IPS-15b (cell line): ENCODE measurements at regions not wholly inside any gene's neighbourhood (a gene's known extent, or its start where the extent isn't known, plus 50 kb on each side); places are given as distances from the start of the nearest gene placed in this dataset.

Experiments used
- H3K27me3 ChIP-seq: one replicate; pipeline ENCODE4 v1.6.1; 2013; ENCODE audit warnings: low read length; ENCODE audit not compliant: control insufficient read depth, insufficient read depth
- H3K36me3 ChIP-seq: one replicate; pipeline ENCODE4 v1.6.1; 2013; ENCODE audit warnings: low read length; ENCODE audit not compliant: control insufficient read depth, insufficient read depth
- H3K4me1 ChIP-seq: one replicate; pipeline ENCODE4 v1.6.1; 2013; ENCODE audit warnings: mild to moderate bottlenecking, low read length; ENCODE audit not compliant: control insufficient read depth, insufficient read depth
- H3K4me3 ChIP-seq: one replicate; pipeline ENCODE4 v1.5.1; 2013; ENCODE audit warnings: low read depth, low read length
- H3K9ac ChIP-seq: one replicate; pipeline ENCODE4 v1.6.1; 2013; ENCODE audit warnings: low read depth, mild to moderate bottlenecking, low read length
- H3K9me3 ChIP-seq: one replicate; pipeline ENCODE4 v1.6.1; 2013; ENCODE audit warnings: mild to moderate bottlenecking, low read length; ENCODE audit not compliant: control insufficient read depth, insufficient read depth

DNA sequence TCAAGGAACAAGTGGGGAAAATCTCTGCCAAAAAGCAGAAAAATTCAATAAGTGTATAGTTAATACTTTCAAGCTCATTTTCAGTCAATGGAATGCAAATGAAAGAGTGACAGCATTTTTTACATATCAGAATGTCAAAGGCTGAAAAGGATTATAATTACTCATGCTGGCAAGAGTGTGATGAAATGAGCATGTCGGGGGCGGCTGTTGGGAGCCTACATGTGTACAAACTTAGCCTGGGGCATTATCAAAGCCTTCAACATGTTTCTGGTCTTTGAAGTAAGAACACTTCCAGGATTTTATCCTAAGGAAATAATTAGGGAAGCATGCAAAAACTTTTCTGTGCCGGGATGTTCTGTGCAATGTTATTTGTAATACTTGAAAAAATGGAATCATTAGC is 221.7 kb upstream of the LYZL1 start:
- no peak overlapping the region for H3K4me3 ChIP-seq
- peaks cover 11% of the 10 kb centered on the region for H3K4me1 ChIP-seq
- no peaks in the 10 kb centered on the region for H3K9me3 ChIP-seq
- no peaks in the 10 kb centered on the region for H3K27me3 ChIP-seq
- H3K36me3 ChIP-seq: no peaks in the 10 kb centered on the region
- no peak overlapping the region for H3K9ac ChIP-seq

DNA sequence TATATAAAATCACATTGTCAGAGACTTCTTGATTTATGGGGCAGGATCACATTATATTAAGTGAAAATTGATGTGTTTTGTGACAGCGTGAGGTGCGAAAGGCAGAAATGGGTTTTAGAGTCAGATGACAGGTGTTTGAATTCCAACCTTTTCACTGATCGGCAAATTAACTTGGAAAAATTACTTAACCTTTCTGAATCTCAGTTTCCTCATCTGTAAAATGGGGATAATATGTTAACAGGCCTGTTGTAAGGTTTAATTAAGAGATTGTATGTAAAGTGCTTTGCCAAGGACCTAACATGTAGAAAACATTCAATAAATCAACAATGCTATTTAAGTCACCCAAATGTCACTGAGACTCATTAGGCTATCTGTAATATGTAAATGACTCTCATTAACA is 221.2 kb upstream of the LYZL1 start:
- H3K36me3 ChIP-seq: no peaks in the 10 kb centered on the region
- no peak overlapping the region for H3K4me3 ChIP-seq
- peaks cover 11% of the 10 kb centered on the region for H3K4me1 ChIP-seq

DNA sequence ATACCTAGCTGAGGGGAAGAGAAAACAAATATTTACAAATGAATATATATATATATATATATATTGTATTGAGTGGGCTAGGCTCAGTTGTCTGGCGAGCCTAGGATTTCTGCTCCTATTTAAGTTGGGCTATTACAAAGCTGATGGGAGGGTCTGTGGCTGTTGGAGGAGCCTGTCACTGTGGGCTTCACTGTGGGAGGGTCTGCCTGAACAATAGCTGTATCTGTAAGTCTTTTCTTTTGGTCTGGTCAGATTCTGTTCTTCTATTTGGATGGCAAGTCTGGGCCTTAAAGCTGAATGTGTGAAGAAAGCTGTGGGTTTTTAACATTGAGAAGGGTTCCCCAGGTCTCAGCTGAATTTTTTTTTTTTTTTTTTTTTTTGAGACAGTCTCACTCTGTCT is 220.6 kb upstream of the LYZL1 start:
- Histone ChIP-seq H3K9ac (no peak overlapping the region), H3K4me3 (no peak overlapping the region), H3K4me1 (peaks cover 11% of the 10 kb centered on the region), H3K36me3 (no peaks in the 10 kb centered on the region), H3K9me3 (no peaks in the 10 kb centered on the region), H3K27me3 (no peaks in the 10 kb centered on the region)

More for the DNA sequence above, 221.2 kb upstream of the LYZL1 start:
- H3K9me3 ChIP-seq: no peaks in the 10 kb centered on the region
- no peak overlapping the region for H3K9ac ChIP-seq
- H3K27me3 ChIP-seq: no peaks in the 10 kb centered on the region

DNA sequence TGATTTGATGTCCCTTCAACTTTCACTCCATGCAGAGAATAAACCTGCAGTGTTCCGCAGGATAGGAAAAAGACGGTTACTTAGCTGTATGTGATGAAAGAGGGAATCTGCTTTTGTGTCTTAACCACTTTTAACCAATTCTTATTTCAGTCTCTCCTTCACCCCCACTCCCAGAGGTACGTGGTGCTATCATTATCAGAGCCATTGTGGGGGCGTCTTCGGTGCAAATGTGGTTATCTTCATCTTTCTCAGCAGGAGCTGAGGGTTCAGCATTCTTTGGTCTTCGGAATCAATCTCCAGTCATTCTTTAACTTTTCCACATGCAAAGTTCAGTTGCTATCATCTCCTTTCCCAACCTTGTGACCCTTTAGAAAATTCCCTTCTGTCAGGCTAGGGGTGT is 219.9 kb upstream of the LYZL1 start:
- Histone ChIP-seq H3K9me3 (no peaks in the 10 kb centered on the region), H3K9ac (no peak overlapping the region), H3K4me1 (peaks cover 11% of the 10 kb centered on the region), H3K27me3 (no peaks in the 10 kb centered on the region), H3K4me3 (no peak overlapping the region), H3K36me3 (no peaks in the 10 kb centered on the region)

DNA sequence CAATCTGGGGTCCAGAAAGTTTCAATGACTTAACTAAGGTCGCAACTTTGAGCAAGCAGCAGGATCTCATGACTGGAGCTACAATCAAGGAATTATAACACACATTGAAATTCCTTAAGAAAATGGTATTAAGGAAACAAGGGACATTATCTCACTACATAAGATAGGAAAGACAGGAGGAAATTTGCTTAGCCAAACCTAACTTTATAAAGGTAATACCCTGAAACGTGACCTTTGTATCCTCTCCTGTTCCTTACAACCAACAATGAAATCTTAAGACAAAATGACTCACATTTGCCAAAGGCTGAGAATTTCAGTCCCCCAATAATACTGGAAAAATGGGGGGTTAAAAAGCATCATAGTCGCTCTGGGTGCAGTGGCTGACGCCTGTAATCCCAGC is 218.9 kb upstream of the LYZL1 start:
- Histone ChIP-seq H3K4me1 (peaks cover 11% of the 10 kb centered on the region), H3K4me3 (no peak overlapping the region), H3K9ac (no peak overlapping the region), H3K36me3 (no peaks in the 10 kb centered on the region), H3K27me3 (no peaks in the 10 kb centered on the region), H3K9me3 (no peaks in the 10 kb centered on the region)

DNA sequence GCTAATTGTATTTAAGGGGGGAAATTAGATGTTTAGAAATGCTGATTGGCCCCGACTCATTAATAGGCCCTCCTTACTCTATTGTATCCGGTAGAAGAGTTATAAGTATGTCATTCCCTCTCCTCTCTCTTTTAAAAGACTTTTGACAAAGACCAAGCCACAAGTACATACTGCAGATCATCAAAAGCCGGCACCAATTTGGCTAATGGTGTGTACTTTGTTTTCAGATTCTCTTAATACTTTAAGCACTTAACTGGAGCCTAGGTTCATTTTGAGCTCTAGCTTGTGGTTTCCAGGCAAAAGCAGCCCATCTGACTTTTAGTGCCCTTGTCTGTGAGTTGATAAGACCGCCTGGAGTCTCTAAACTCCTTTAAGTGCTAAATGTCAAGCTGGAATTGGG is 210.0 kb upstream of the LYZL1 start:
- Histone ChIP-seq H3K4me3 (no peak overlapping the region), H3K4me1 (peaks cover 6% of the 10 kb centered on the region), H3K27me3 (no peaks in the 10 kb centered on the region), H3K9me3 (no peaks in the 10 kb centered on the region), H3K9ac (no peak overlapping the region), H3K36me3 (no peaks in the 10 kb centered on the region)

DNA sequence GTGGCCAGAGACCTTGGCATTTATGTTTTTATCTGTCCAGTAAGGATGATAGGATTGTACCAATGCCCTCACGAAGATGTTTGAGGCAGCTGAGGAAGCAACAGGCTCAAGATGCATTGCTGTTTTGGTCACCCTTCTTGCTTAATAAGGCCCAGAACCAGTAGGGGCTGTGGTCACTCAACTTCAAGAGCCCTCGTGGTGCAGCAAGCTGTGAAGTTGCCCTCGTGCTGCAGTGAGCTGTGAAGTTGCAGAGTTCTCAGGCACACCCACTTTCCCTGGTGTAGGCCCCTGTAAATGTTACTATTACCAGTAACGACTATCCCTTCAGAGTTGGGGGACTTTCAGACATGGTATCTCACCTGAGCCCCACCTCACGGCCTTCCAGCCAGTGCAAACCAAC is 207.6 kb upstream of the LYZL1 start:
- Histone ChIP-seq H3K27me3 (no peaks in the 10 kb centered on the region), H3K36me3 (no peaks in the 10 kb centered on the region), H3K9me3 (no peaks in the 10 kb centered on the region), H3K4me1 (peaks cover 6% of the 10 kb centered on the region), H3K9ac (no peak overlapping the region), H3K4me3 (no peak overlapping the region)

DNA sequence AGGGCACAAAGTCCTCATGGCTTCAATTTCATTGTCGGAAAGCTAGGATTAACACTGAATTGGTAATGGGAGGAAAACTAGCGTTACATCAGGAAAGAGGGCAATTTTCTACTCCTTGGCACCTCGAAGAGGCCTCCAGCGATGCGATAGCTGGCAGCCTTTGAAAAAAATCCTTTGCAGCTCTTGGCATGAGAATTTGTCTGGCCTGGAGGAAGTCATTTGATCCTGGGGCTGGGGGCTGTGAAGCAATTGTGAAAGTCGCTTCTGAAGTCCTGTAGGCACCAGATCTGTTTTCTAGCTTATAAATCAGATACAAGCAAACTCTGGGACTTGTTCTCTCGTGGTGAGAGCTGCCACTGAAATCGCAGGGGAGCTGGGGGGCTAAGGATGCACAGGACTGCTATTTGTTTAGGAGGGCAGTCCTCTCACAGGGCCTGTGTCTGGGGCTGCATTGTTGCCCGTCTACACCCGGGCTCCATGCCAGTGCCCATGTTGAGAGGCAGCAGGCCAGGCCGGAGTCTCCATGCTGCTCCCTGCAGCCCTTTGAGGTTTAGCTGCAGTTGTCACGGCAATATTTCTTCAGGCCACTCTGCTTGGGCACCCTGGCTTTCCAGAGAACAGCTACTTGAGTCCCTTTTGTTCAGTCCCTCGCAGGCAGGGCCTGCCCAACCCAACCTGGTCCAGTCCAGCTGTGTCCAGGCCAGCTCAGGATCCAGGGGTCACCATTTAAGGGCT is 206.8 kb upstream of the LYZL1 start:
- Histone ChIP-seq H3K4me3 (no peak overlapping the region), H3K36me3 (no peaks in the 10 kb centered on the region), H3K9ac (no peak overlapping the region), H3K27me3 (no peaks in the 10 kb centered on the region), H3K9me3 (no peaks in the 10 kb centered on the region), H3K4me1 (peaks cover 6% of the 10 kb centered on the region)

DNA sequence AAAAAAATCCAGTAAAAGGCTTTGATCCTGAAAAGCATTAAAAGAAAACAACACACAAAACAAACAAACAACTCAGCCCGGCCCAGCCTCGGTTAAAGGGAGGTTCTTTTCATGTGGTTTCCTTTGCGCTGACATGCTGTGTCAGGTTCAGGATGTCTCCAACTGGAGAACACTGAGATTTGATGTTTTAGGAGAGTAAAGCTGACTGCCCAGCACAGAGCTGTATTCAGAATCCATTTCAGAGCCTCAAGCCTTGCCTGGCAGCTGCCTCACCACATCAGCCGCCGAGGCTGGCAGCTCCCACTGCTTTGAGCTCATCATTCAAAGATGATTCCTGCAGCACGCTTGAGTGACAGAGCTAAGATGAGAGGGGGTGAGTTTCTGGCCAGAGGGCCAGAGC is 205.8 kb upstream of the LYZL1 start:
- Histone ChIP-seq H3K36me3 (no peaks in the 10 kb centered on the region), H3K9ac (no peak overlapping the region), H3K4me3 (no peak overlapping the region), H3K4me1 (peaks cover 6% of the 10 kb centered on the region), H3K9me3 (no peaks in the 10 kb centered on the region), H3K27me3 (no peaks in the 10 kb centered on the region)

DNA sequence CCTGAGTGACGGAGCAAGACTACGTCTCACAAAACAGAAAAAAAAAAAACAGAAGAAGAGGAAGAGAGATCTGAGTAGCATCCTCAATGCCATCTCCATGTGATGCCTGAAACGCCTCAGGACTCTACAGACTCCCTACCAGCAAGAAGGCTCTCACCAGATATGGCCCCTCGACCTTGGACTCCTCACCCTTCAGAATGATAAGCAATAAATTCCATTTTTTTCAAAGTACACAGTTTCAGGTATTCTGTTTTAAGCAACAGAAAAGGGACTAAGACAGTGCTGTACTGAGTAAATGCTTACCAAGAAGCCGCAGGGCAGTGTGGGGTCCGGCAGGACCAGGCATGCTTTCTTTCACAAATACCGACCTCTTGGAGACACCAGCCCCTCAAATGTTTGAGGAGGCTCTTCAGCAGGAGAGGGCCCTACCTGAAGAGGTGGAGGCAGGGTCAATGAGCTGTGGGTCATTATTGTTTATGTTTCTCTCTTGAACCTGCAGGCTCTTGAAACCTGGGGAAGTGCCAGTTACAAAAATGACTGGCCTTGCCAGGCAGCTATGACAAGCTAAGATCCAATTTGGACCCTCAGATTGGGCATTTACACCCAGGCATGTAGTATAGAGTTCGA is 204.1 kb upstream of the LYZL1 start:
- Histone ChIP-seq H3K36me3 (no peaks in the 10 kb centered on the region), H3K9me3 (no peaks in the 10 kb centered on the region), H3K4me3 (no peak overlapping the region), H3K4me1 (no peaks in the 10 kb centered on the region), H3K9ac (no peak overlapping the region), H3K27me3 (no peaks in the 10 kb centered on the region)

DNA sequence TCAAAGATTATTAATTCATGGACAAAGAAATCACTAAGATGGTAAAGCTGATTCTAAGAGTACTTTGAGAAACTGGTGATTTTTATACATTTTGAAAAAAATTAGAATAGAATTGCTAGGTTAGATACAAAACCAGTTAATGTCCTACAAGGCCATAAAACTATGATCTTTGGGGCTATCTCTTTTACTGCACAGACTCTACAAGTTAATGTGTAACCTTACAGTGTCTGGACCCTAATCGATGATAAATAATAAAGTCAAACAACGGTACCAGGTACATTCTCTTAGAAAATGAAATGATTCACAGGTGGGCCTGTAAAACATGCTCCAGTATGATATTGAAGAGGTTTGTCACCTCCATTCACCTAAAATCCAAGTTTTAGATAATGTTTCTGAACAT is 199.8 kb upstream of the LYZL1 start:
- H3K4me3 ChIP-seq: no peak overlapping the region
- H3K9me3 ChIP-seq: no peaks in the 10 kb centered on the region
- no peaks in the 10 kb centered on the region for H3K36me3 ChIP-seq
- no peaks in the 10 kb centered on the region for H3K4me1 ChIP-seq
- H3K9ac ChIP-seq: no peak overlapping the region
- H3K27me3 ChIP-seq: no peaks in the 10 kb centered on the region

DNA sequence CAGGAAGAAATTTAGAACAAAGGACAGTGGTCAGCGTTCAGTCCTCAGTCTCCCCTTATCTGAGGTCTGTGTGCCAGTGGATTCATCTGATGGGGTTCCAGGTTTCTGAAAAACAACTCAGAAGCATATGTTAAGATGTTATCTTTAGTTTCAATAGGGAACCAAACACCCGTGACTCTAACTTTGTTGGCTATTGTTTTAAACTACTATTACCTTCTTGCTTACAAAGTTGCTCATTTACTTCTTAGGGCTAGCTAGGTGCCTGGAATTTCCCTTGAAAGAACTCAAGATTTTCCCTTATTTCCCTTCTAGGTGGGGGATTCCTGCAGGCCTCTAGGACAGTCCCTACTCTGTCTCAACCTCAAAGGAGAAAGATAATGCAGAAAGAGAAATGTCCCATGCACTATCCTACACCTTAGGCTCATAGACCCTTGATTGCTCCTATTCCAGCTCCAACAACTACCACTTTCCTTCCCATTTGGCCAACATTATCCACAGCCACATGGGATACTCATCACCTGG is 192.5 kb upstream of the LYZL1 start:
- H3K4me3 ChIP-seq: no peak overlapping the region
- no peaks in the 10 kb centered on the region for H3K4me1 ChIP-seq
- no peaks in the 10 kb centered on the region for H3K9me3 ChIP-seq
- H3K36me3 ChIP-seq: no peaks in the 10 kb centered on the region
- H3K27me3 ChIP-seq: no peaks in the 10 kb centered on the region
- H3K9ac ChIP-seq: no peak overlapping the region
